HepG2 (cell line): ENCODE measurements at regions not wholly inside any gene's neighbourhood (a gene's known extent, or its start where the extent isn't known, plus 50 kb on each side); places are given as distances from the start of the nearest gene placed in this dataset.

ENCODE experiments used
- BHLHE40 ChIP-seq: IDR thresholded peaks from 2 replicates; pipeline ENCODE4 v1.6.1; 2011; ENCODE audit warnings: low read length, improper control_type of control experiment
- CEBPB ChIP-seq: IDR thresholded peaks from 2 replicates; pipeline ENCODE4 v1.6.1; 2011; ENCODE audit warnings: low read depth, low read length, improper control_type of control experiment, borderline replicate concordance
- DR1 ChIP-seq: sonication (generic); formaldehyde crosslinking; IDR thresholded peaks from 2 replicates; pipeline ENCODE4 v1.8.0; 2021; ENCODE audit warnings: mild to moderate bottlenecking, missing genetic modification reagents, inconsistent platforms
- HMG20A ChIP-seq: IDR thresholded peaks from 2 replicates; pipeline ENCODE4 v1.6.1; 2016; ENCODE audit warnings: borderline replicate concordance
- KDM2A ChIP-seq: sonication (generic); formaldehyde crosslinking; IDR thresholded peaks from 2 replicates; pipeline ENCODE4 v1.4.0; 2020; ENCODE audit warnings: low read depth, missing genetic modification reagents, borderline replicate concordance
- KLF11 ChIP-seq: IDR thresholded peaks from 2 replicates; pipeline ENCODE4 v1.6.1; 2016; ENCODE audit warnings: missing compliant biosample characterization
- NCOA2 ChIP-seq: sonication (generic); formaldehyde crosslinking; IDR thresholded peaks from 2 replicates; pipeline ENCODE4 v1.8.0; 2022; ENCODE audit warnings: inconsistent platforms
- NCOR1 ChIP-seq: fragments of 200-600 bp; sonication (generic); IDR thresholded peaks from 2 replicates; pipeline ENCODE4 v1.7.0; 2017; ENCODE audit warnings: antibody characterized with exemption, low read length, borderline replicate concordance
- NFYB ChIP-seq: sonication (generic); formaldehyde crosslinking; IDR thresholded peaks from 2 replicates; pipeline ENCODE4 v1.4.0; 2020; ENCODE audit warnings: missing genetic modification reagents
- POLR2G ChIP-seq: fragments of 200-400 bp; formaldehyde crosslinking; IDR thresholded peaks from 2 replicates; pipeline ENCODE4 v1.6.1; 2018; ENCODE audit warnings: mild to moderate bottlenecking, low read depth, low read length, moderate library complexity
- SCMH1 ChIP-seq: sonication (generic); formaldehyde crosslinking; IDR thresholded peaks from 2 replicates; pipeline ENCODE4 v1.9.0; 2021; ENCODE audit warnings: missing genetic modification reagents, mild to moderate bottlenecking, borderline replicate concordance
- TOPORS ChIP-seq: sonication (generic); formaldehyde crosslinking; IDR thresholded peaks from 2 replicates; pipeline ENCODE4 v1.8.0; 2023; ENCODE audit warnings: mild to moderate bottlenecking, missing genetic modification reagents
- ZFAT ChIP-seq: sonication (generic); formaldehyde crosslinking; conservative IDR thresholded peaks from 2 replicates; pipeline ENCODE4 v1.8.1; 2023; ENCODE audit warnings: missing genetic modification reagents, inconsistent platforms
- ZMYM2 ChIP-seq: sonication (generic); formaldehyde crosslinking; IDR thresholded peaks from 2 replicates; pipeline ENCODE4 v1.8.0; 2022; ENCODE audit warnings: mild to moderate bottlenecking, missing genetic modification reagents
- ZNF607 ChIP-seq: sonication (generic); formaldehyde crosslinking; IDR thresholded peaks from 2 replicates; pipeline ENCODE4 v1.5.1; 2020; ENCODE audit warnings: missing genetic modification reagents, mild to moderate bottlenecking, borderline replicate concordance
- ZNF644 ChIP-seq: IDR thresholded peaks from 2 replicates; pipeline ENCODE4 v1.6.1; 2016; ENCODE audit warnings: low read depth
- ZNF777 ChIP-seq: sonication (generic); formaldehyde crosslinking; IDR thresholded peaks from 2 replicates; pipeline ENCODE4 v1.4.0; 2020; ENCODE audit warnings: missing genetic modification reagents
- ZNF850 ChIP-seq: sonication (generic); formaldehyde crosslinking; conservative IDR thresholded peaks from 2 replicates; pipeline ENCODE4 v1.9.0; 2021; ENCODE audit warnings: mild to moderate bottlenecking, missing genetic modification reagents
- ZSCAN25 ChIP-seq: sonication (generic); formaldehyde crosslinking; IDR thresholded peaks from 2 replicates; pipeline ENCODE4 v1.8.0; 2022; ENCODE audit warnings: mild to moderate bottlenecking, missing genetic modification reagents
- TF ChIP-seq, protein P1 (sequence below): sonication (generic); formaldehyde crosslinking; IDR thresholded peaks from 2 replicates; pipeline ENCODE4 v1.8.1; 2023; ENCODE audit warnings: mild to moderate bottlenecking, inconsistent platforms, moderate library complexity, missing genetic modification reagents, borderline replicate concordance
- TF ChIP-seq, protein P2 (sequence below): sonication (generic); formaldehyde crosslinking; IDR thresholded peaks from 2 replicates; pipeline ENCODE4 v1.5.0; 2020; ENCODE audit warnings: missing genetic modification reagents
- TF ChIP-seq, protein P3 (sequence below): sonication (generic); formaldehyde crosslinking; IDR thresholded peaks from 2 replicates; pipeline ENCODE4 v1.9.0; 2022; ENCODE audit warnings: missing genetic modification reagents, mild to moderate bottlenecking, borderline replicate concordance
- TF ChIP-seq, protein P4 (sequence below): IDR thresholded peaks from 2 replicates; pipeline ENCODE4 v1.4.0; 2020; ENCODE audit warnings: mild to moderate bottlenecking, missing genetic modification reagents
- TF ChIP-seq, protein P5 (sequence below): sonication (generic); formaldehyde crosslinking; IDR thresholded peaks from 2 replicates; pipeline ENCODE4 v1.5.1; 2020; ENCODE audit warnings: missing genetic modification reagents, mild to moderate bottlenecking, borderline replicate concordance

DNA sequence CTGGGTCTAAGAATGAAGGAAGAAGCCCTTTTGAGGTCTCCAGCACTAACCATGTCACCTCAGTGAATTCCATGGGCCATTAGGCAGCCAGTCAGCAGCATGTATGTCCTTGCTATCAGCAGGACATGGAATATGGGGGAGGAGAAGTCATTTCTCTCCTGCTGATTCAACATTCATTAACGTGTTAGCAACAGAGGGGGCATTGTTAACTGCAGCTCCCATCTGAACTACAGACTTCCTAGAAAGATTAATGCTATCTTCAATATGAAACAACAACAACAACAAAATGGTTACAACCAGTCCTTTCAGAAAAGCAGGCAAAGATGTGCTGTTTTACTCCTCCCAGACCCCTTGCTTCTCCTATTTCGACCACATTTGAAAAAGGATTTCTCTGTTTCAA lies 120.4 kb upstream of the SLC34A2 start (continued):
- TF ChIP-seq, protein P1, sequence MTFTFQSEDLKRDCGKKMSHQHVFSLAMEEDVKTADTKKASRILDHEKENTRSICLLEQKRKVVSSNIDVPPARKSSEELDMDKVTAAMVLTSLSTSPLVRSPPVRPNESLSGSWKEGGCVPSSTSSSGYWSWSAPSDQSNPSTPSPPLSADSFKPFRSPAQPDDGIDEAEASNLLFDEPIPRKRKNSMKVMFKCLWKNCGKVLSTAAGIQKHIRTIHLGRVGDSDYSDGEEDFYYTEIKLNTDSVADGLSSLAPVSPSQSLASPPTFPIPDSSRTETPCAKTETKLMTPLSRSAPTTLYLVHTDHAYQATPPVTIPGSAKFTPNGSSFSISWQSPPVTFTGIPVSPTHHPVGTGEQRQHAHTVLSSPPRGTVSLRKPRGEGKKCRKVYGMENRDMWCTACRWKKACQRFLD (CRISPR knock-in tag): no peak
- no peak; the same call in 1 of the 2 replicates for TF ChIP-seq HMG20A (CRISPR knock-in tag)
- no peak for TF ChIP-seq DR1 (CRISPR knock-in tag)
- TF ChIP-seq NCOA2 (CRISPR knock-in tag): peak; percentile 21; the same call in 1 of the 2 replicates
- no peak for TF ChIP-seq TOPORS (CRISPR knock-in tag)
- TF ChIP-seq ZNF850 (CRISPR knock-in tag): no peak
- TF ChIP-seq, protein P2, sequence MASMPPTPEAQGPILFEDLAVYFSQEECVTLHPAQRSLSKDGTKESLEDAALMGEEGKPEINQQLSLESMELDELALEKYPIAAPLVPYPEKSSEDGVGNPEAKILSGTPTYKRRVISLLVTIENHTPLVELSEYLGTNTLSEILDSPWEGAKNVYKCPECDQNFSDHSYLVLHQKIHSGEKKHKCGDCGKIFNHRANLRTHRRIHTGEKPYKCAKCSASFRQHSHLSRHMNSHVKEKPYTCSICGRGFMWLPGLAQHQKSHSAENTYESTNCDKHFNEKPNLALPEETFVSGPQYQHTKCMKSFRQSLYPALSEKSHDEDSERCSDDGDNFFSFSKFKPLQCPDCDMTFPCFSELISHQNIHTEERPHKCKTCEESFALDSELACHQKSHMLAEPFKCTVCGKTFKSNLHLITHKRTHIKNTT (CRISPR knock-in tag): no peak
- TF ChIP-seq, protein P3, sequence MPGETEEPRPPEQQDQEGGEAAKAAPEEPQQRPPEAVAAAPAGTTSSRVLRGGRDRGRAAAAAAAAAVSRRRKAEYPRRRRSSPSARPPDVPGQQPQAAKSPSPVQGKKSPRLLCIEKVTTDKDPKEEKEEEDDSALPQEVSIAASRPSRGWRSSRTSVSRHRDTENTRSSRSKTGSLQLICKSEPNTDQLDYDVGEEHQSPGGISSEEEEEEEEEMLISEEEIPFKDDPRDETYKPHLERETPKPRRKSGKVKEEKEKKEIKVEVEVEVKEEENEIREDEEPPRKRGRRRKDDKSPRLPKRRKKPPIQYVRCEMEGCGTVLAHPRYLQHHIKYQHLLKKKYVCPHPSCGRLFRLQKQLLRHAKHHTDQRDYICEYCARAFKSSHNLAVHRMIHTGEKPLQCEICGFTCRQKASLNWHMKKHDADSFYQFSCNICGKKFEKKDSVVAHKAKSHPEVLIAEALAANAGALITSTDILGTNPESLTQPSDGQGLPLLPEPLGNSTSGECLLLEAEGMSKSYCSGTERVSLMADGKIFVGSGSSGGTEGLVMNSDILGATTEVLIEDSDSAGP (CRISPR knock-in tag): no peak
- TF ChIP-seq ZMYM2 (CRISPR knock-in tag): no peak
- TF ChIP-seq ZSCAN25 (CRISPR knock-in tag): no peak
- peak; percentile 83 for TF ChIP-seq ZNF644 (CRISPR knock-in tag)
- no peak for TF ChIP-seq ZNF607
- TF ChIP-seq, protein P4, sequence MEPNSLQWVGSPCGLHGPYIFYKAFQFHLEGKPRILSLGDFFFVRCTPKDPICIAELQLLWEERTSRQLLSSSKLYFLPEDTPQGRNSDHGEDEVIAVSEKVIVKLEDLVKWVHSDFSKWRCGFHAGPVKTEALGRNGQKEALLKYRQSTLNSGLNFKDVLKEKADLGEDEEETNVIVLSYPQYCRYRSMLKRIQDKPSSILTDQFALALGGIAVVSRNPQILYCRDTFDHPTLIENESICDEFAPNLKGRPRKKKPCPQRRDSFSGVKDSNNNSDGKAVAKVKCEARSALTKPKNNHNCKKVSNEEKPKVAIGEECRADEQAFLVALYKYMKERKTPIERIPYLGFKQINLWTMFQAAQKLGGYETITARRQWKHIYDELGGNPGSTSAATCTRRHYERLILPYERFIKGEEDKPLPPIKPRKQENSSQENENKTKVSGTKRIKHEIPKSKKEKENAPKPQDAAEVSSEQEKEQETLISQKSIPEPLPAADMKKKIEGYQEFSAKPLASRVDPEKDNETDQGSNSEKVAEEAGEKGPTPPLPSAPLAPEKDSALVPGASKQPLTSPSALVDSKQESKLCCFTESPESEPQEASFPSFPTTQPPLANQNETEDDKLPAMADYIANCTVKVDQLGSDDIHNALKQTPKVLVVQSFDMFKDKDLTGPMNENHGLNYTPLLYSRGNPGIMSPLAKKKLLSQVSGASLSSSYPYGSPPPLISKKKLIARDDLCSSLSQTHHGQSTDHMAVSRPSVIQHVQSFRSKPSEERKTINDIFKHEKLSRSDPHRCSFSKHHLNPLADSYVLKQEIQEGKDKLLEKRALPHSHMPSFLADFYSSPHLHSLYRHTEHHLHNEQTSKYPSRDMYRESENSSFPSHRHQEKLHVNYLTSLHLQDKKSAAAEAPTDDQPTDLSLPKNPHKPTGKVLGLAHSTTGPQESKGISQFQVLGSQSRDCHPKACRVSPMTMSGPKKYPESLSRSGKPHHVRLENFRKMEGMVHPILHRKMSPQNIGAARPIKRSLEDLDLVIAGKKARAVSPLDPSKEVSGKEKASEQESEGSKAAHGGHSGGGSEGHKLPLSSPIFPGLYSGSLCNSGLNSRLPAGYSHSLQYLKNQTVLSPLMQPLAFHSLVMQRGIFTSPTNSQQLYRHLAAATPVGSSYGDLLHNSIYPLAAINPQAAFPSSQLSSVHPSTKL: peak; percentile 41; the same call in 1 of the 2 replicates
- TF ChIP-seq KLF11 (CRISPR knock-in tag): no peak
- TF ChIP-seq POLR2G: no peak
- no peak for TF ChIP-seq BHLHE40
- TF ChIP-seq NFYB (CRISPR knock-in tag): no peak
- TF ChIP-seq, protein P5, sequence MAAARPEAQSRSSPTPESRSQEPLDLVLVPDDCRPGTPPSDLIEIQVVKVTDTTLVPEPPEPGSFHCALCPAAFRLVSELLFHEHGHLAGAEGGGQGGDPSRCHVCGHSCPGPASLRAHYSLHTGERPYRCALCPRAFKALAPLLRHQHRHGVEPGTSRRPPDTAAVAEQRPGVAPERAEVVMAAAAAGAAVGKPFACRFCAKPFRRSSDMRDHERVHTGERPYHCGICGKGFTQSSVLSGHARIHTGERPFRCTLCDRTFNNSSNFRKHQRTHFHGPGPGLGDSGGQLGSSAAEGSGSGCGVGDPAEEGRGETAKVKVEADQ: no peak
- no peak for TF ChIP-seq KDM2A (CRISPR knock-in tag)
- TF ChIP-seq SCMH1: no peak
- no peak for TF ChIP-seq CEBPB
- no peak for TF ChIP-seq ZFAT
- TF ChIP-seq ZNF777: no peak
- peak; percentile 80; the same call in 1 of the 2 replicates for TF ChIP-seq NCOR1
